H9 (cell line): ENCODE measurements at regions not wholly inside any gene's neighbourhood (a gene's known extent, or its start where the extent isn't known, plus 50 kb on each side); places are given as distances from the start of the nearest gene placed in this dataset.
"Not testable (repeated sequence)": the region's sequence is repeated elsewhere in the genome, so short reads cannot be mapped to it uniquely, and the experiment has no call there.

Source experiments
- DNase-seq: peaks from one replicate; pipeline ENCODE4 v3.0.0-alpha.2; 2017
- H2AFZ ChIP-seq: one replicate; pipeline ENCODE4 v1.6.1; 2013; ENCODE audit warnings: mild to moderate bottlenecking, low read length, control low read depth, moderate library complexity
- H2AK5ac ChIP-seq: 2 replicates; pipeline ENCODE4 v1.6.1; 2013; ENCODE audit warnings: low read length, control low read depth, mixed read lengths; ENCODE audit not compliant: insufficient read length
- H2BK120ac ChIP-seq: one replicate; pipeline ENCODE4 v1.6.1; 2013; ENCODE audit warnings: low read depth, mild to moderate bottlenecking, low read length, control low read depth, inconsistent platforms; ENCODE audit not compliant: poor library complexity, severe bottlenecking
- H2BK12ac ChIP-seq: 2 replicates; pipeline ENCODE4 v1.6.1; 2013; ENCODE audit warnings: low read length, control low read depth, mixed read lengths, low read depth; ENCODE audit not compliant: insufficient read length
- H2BK15ac ChIP-seq: 2 replicates; pipeline ENCODE4 v1.6.1; 2013; ENCODE audit warnings: low read depth, low read length, control low read depth
- H2BK20ac ChIP-seq: one replicate; pipeline ENCODE4 v1.6.1; 2013; ENCODE audit warnings: low read depth, mild to moderate bottlenecking, low read length, control low read depth, inconsistent platforms; ENCODE audit not compliant: poor library complexity, severe bottlenecking
- H2BK5ac ChIP-seq: 2 replicates; pipeline ENCODE4 v1.6.1; 2013; ENCODE audit warnings: low read length, control low read depth, mixed read lengths; ENCODE audit not compliant: insufficient read length
- H3K14ac ChIP-seq: 2 replicates; pipeline ENCODE4 v1.6.1; 2013; ENCODE audit warnings: low read length, control low read depth; ENCODE audit not compliant: insufficient read depth
- H3K18ac ChIP-seq: 2 replicates; pipeline ENCODE4 v1.6.1; 2013; ENCODE audit warnings: low read depth, mild to moderate bottlenecking, mixed read lengths, low read length, control low read depth; ENCODE audit not compliant: insufficient read length
- H3K23ac ChIP-seq: 2 replicates; pipeline ENCODE4 v1.6.1; 2013; ENCODE audit warnings: low read length, control low read depth, mixed read lengths, low read depth; ENCODE audit not compliant: insufficient read length
- H3K23me2 ChIP-seq: 2 replicates; pipeline ENCODE4 v1.6.1; 2013; ENCODE audit warnings: low read depth, mild to moderate bottlenecking, mixed read lengths, low read length, control low read depth; ENCODE audit not compliant: insufficient read length, poor library complexity, severe bottlenecking
- H3K27ac ChIP-seq: 2 replicates; pipeline ENCODE4 v1.5.1; 2013; ENCODE audit warnings: low read length, control low read depth, mixed read lengths, low read depth; ENCODE audit not compliant: insufficient read length
- H3K27me3 ChIP-seq: 2 replicates; pipeline ENCODE4 v1.6.1; 2013; ENCODE audit warnings: low read length, control low read depth, inconsistent platforms; ENCODE audit not compliant: insufficient read depth
- H3K4ac ChIP-seq: 2 replicates; pipeline ENCODE4 v1.6.1; 2013; ENCODE audit warnings: low read depth, mild to moderate bottlenecking, control low read depth, inconsistent platforms, low read length, moderate library complexity
- H3K4me1 ChIP-seq: 2 replicates; pipeline ENCODE4 v1.6.1; 2013; ENCODE audit warnings: low read length, control low read depth, inconsistent platforms; ENCODE audit not compliant: insufficient read depth
- H3K4me2 ChIP-seq: 2 replicates; pipeline ENCODE4 v1.6.1; 2013; ENCODE audit warnings: low read length, control low read depth, mixed read lengths; ENCODE audit not compliant: insufficient read length, insufficient read depth
- H3K56ac ChIP-seq: 2 replicates; pipeline ENCODE4 v1.6.1; 2013; ENCODE audit warnings: low read depth, mild to moderate bottlenecking, mixed read lengths, low read length, control low read depth; ENCODE audit not compliant: insufficient read length
- H3K79me1 ChIP-seq: 2 replicates; pipeline ENCODE4 v1.6.1; 2013; ENCODE audit warnings: low read depth, mild to moderate bottlenecking, moderate library complexity, low read length, control low read depth, inconsistent platforms; ENCODE audit not compliant: insufficient read depth, poor library complexity, severe bottlenecking
- H3K79me2 ChIP-seq: 2 replicates; pipeline ENCODE4 v1.6.1; 2013; ENCODE audit warnings: low read length, control low read depth, inconsistent platforms; ENCODE audit not compliant: insufficient read depth
- H3K9ac ChIP-seq: 2 replicates; pipeline ENCODE4 v1.6.1; 2013; ENCODE audit warnings: low read length, control low read depth, mixed read lengths; ENCODE audit not compliant: insufficient read length; ENCODE audit errors: extremely low read depth
- H3K9me3 ChIP-seq: one replicate; pipeline ENCODE4 v1.6.1; 2013; ENCODE audit warnings: low read depth, low read length, inconsistent platforms; ENCODE audit not compliant: control insufficient read depth
- H3T11ph ChIP-seq: one replicate; pipeline ENCODE4 v1.6.1; 2013; ENCODE audit warnings: mild to moderate bottlenecking, low read length, control low read depth, inconsistent platforms
- H4K20me1 ChIP-seq: one replicate; pipeline ENCODE4 v1.6.1; 2013; ENCODE audit not compliant: control insufficient read depth, insufficient read length, insufficient read depth
- H4K5ac ChIP-seq: 2 replicates; pipeline ENCODE4 v1.6.1; 2013; ENCODE audit warnings: low read depth, mild to moderate bottlenecking, mixed read lengths, low read length, control low read depth; ENCODE audit not compliant: insufficient read length
- H4K8ac ChIP-seq: replicated peaks from 2 replicates; pipeline ENCODE4 v1.6.1; 2013; ENCODE audit warnings: low read length, control low read depth, mixed read lengths, low read depth; ENCODE audit not compliant: insufficient read length
- H4K91ac ChIP-seq: 2 replicates; pipeline ENCODE4 v1.6.1; 2013; ENCODE audit warnings: low read depth, mild to moderate bottlenecking, moderate library complexity, mixed read lengths, low read length, control low read depth; ENCODE audit not compliant: insufficient read length
- H3K27ac Mint-ChIP-seq, 3 experiments: 2 replicates in 2 of 3; 3 replicates in 1 of 3; pipeline ENCODE4 v1.8.0; 2020 to 2021; ENCODE audit warnings: mixed read lengths in 3 of 3, mild to moderate bottlenecking in 1 of 3, moderate library complexity in 1 of 3
- H3K27me3 Mint-ChIP-seq: 2 replicates; pipeline ENCODE4 v1.8.0; 2021; ENCODE audit warnings: low read depth, mild to moderate bottlenecking, moderate library complexity, mixed read lengths
- H3K36me3 Mint-ChIP-seq, 3 experiments: 2 replicates in 2 of 3; 3 replicates in 1 of 3; pipeline ENCODE4 v1.8.0; 2020 to 2021; ENCODE audit warnings: low read depth in 3 of 3, mixed read lengths in 3 of 3; ENCODE audit not compliant: insufficient read depth in 1 of 3
- H3K4me1 Mint-ChIP-seq, 2 experiments: 2 replicates each; pipeline ENCODE4 v1.8.0; 2020; ENCODE audit warnings: mixed read lengths in 2 of 2
- H3K4me3 Mint-ChIP-seq, 2 experiments: 2 replicates in 1 of 2; 3 replicates in 1 of 2; pipeline ENCODE4 v1.8.0; 2020 to 2021; ENCODE audit warnings: mild to moderate bottlenecking in 2 of 2, mixed read lengths in 2 of 2, moderate library complexity in 1 of 2
- H3K9me3 Mint-ChIP-seq, 2 experiments: 2 replicates in 1 of 2; 3 replicates in 1 of 2; pipeline ENCODE4 v1.8.0; 2020; ENCODE audit warnings: mild to moderate bottlenecking in 2 of 2, mixed read lengths in 2 of 2, moderate library complexity in 1 of 2
- WGBS: extraction: QIAGEN DNeasy Blood & Tissue Kit; methylation state at CpG from one replicate; pipeline ENCODE4 v1.1.7; 2013; ENCODE audit warnings: missing lambda C conversion rate, low lambda C conversion rate, mixed read lengths; ENCODE audit not compliant: insufficient read length; ENCODE audit errors: extremely low coverage; 5-methylcytosine and 5-hydroxymethylcytosine counted together
- TF ChIP-seq, protein P1 (sequence below): fragments of 200-600 bp; sonication (generic); conservative IDR thresholded peaks from 3 replicates; pipeline ENCODE4 v1.8.0; 2021; ENCODE audit warnings: antibody characterized with exemption, mild to moderate bottlenecking

DNA sequence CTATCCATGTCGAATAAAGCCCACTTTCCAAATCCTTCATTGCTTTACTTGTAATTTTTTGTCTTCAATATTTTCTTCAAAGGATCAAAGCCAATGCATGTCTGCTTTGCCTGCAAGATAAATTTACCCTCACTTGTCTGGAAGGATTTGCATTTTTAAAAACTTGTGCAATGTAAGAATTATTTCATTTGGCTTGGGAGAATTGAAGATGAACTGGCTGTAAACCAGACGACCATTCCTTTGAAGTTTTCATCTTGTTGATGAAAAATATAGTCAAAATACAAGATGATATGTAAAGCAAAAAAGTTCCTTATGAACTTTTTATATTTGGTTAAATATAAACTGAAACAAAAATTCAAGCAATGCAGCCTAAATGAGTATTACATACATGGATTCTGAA, 225.0 kb downstream of the SLITRK1 start:
- H2BK20ac ChIP-seq: no peak overlapping the region
- H3K23ac ChIP-seq: no peak overlapping the region
- H3K36me3 Mint-ChIP-seq: no peaks in the 10 kb centered on the region; a peak in 1 of 7 replicates
- H4K91ac ChIP-seq: no peak overlapping the region
- no peak overlapping the region for H2AFZ ChIP-seq
- no peak overlapping the region for H3T11ph ChIP-seq
- H2BK120ac ChIP-seq: no peak overlapping the region
- no peaks in the 10 kb centered on the region for H3K9me3 ChIP-seq
- H2BK15ac ChIP-seq: no peak overlapping the region
- no peaks in the 10 kb centered on the region for H3K27me3 ChIP-seq
- H3K4me3 Mint-ChIP-seq: no peak overlapping the region
- no peak overlapping the region for H3K27ac ChIP-seq
- no peak overlapping the region for H4K5ac ChIP-seq
- DNase-seq: no peak
- TF ChIP-seq, protein P1, sequence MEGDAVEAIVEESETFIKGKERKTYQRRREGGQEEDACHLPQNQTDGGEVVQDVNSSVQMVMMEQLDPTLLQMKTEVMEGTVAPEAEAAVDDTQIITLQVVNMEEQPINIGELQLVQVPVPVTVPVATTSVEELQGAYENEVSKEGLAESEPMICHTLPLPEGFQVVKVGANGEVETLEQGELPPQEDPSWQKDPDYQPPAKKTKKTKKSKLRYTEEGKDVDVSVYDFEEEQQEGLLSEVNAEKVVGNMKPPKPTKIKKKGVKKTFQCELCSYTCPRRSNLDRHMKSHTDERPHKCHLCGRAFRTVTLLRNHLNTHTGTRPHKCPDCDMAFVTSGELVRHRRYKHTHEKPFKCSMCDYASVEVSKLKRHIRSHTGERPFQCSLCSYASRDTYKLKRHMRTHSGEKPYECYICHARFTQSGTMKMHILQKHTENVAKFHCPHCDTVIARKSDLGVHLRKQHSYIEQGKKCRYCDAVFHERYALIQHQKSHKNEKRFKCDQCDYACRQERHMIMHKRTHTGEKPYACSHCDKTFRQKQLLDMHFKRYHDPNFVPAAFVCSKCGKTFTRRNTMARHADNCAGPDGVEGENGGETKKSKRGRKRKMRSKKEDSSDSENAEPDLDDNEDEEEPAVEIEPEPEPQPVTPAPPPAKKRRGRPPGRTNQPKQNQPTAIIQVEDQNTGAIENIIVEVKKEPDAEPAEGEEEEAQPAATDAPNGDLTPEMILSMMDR: no peak
- no peak overlapping the region for H4K8ac ChIP-seq
- no peaks in the 10 kb centered on the region for H3K79me2 ChIP-seq
- H3K18ac ChIP-seq: no peak overlapping the region
- no peaks in the 10 kb centered on the region for H3K4me1 Mint-ChIP-seq
- no peak overlapping the region for H3K56ac ChIP-seq
- no peak overlapping the region for H2AK5ac ChIP-seq
- no peak overlapping the region for H3K9ac ChIP-seq
- no peak overlapping the region for H2BK5ac ChIP-seq
- H3K4ac ChIP-seq: no peak overlapping the region
- no peaks in the 10 kb centered on the region for H3K79me1 ChIP-seq
- H3K27ac Mint-ChIP-seq: no peak overlapping the region
- H2BK12ac ChIP-seq: no peak overlapping the region
- no peaks in the 10 kb centered on the region for H3K9me3 Mint-ChIP-seq
- no peaks in the 10 kb centered on the region for H4K20me1 ChIP-seq
- no peaks in the 10 kb centered on the region for H3K4me1 ChIP-seq
- WGBS: no CpG with 5 or more reads among the region's 2 CpGs
- H3K4me2 ChIP-seq: no peak overlapping the region
- no peaks in the 10 kb centered on the region for H3K27me3 Mint-ChIP-seq
- no peaks in the 10 kb centered on the region for H3K23me2 ChIP-seq
- no peak overlapping the region for H3K14ac ChIP-seq

GRCh38 chr13:83642617-83643016, 239.7 kb downstream of the SLITRK1 start:
- H3K4me1 ChIP-seq, H3K27ac Mint-ChIP-seq, H3K4me2 ChIP-seq, H2AK5ac ChIP-seq, H4K91ac ChIP-seq, H3K4me3 Mint-ChIP-seq, H3K18ac ChIP-seq, H3K79me1 ChIP-seq, H2AFZ ChIP-seq, DNase-seq, H4K8ac ChIP-seq, H2BK5ac ChIP-seq, H3K27ac ChIP-seq, H3K27me3 ChIP-seq, H2BK120ac ChIP-seq, H3K4me1 Mint-ChIP-seq, H3K4ac ChIP-seq, H3K14ac ChIP-seq, H3K56ac ChIP-seq, H3K9ac ChIP-seq, H3T11ph ChIP-seq, H2BK20ac ChIP-seq, H3K9me3 ChIP-seq, H3K79me2 ChIP-seq, H3K23me2 ChIP-seq, H3K23ac ChIP-seq, H2BK12ac ChIP-seq, H4K20me1 ChIP-seq, H2BK15ac ChIP-seq, H4K5ac ChIP-seq, H3K27me3 Mint-ChIP-seq: not testable (repeated sequence)
- peaks cover 18 to 23% of the 10 kb centered on the region in 2 experiments for H3K9me3 Mint-ChIP-seq
- peaks cover 3 to 26% (median 6%) of the 10 kb centered on the region in 3 experiments; a peak in 6 of 7 replicates for H3K36me3 Mint-ChIP-seq
- no CpG with 5 or more reads among the region's 3 CpGs for WGBS
